ENCODE measurements at regions not wholly inside any gene's neighbourhood (a gene's known extent, or its start where the extent isn't known, plus 50 kb on each side); places are given as distances from the start of the nearest gene placed in this dataset.
"Not testable (repeated sequence)": the region's sequence is repeated elsewhere in the genome, so short reads cannot be mapped to it uniquely, and the experiment has no call there.

DNA sequence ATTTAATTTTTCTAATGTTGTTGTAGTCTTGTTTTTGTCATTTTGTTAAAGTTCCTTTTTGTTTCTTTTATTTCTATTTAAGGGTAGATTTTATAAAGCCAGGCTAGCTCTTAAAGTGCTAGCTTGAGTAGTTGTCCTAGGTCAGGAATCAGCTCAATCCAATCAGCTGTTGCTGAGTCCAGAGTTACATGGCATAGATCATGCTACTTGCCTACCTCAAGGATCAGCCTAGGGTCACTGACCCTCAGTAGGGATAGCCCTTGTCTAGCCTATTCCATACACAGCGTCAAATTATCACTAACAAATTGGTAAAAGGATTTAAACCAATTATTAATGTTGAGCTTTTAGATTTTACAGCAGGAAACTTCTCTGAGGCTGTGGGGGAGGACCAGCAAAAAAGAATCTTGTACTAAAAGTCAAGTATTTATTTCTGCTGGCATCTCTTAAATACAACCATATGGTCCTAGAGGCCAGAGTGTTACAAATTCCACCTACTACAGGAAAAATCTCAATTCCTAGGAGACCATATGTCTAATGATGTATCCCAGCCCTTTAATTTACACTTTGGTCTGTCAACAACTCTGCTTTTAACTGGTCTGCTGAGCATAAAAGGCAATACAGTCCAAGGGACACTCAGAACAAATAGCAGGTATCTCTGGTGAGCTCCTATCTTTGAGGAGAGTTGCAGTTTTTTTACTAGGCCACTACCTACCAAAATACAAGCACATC lies 138.3 kb upstream of the PTPRG start:
- H3K4me3 Mint-ChIP-seq, result no peak overlapping the region
- no peak for DNase-seq
- Histone ChIP-seq H3K27me3 (ENCODE audit: insufficient read depth, low read length) (no peaks in the 10 kb centered on the region), H3K36me3 (ENCODE audit: insufficient read depth, low read length) (no peaks in the 10 kb centered on the region), H3K4me3 (ENCODE audit: low read length in 2 of 2) (no peak overlapping the region), H3K4me1 (ENCODE audit: insufficient read depth, low read length) (no peaks in the 10 kb centered on the region), H3K9me3 (ENCODE audit: control insufficient read depth in 1 of 2, low read length in 2 of 2) (no peaks in the 10 kb centered on the region), H3K27ac (ENCODE audit: low read depth, low read length) (no peak overlapping the region)
- no peaks in the 10 kb centered on the region for H3K36me3 Mint-ChIP-seq
- POLR2A ChIA-PET (ENCODE audit: partially characterized antibody), result no interaction called here
- CTCF ChIA-PET (ENCODE audit: partially characterized antibody), result no interaction called here
- intact Hi-C loops (cut with micrococcal nuclease), result no loop called here
- peaks cover 0 to 9% (median 4%) of the 10 kb centered on the region in 4 donors for H3K4me1 Mint-ChIP-seq
- no peak overlapping the region for H3K27ac Mint-ChIP-seq
- H3K9me3 Mint-ChIP-seq, result peaks cover 0 to 6% (median 0%) of the 10 kb centered on the region in 8 donors
- H3K27me3 Mint-ChIP-seq, result no peaks in the 10 kb centered on the region

DNA sequence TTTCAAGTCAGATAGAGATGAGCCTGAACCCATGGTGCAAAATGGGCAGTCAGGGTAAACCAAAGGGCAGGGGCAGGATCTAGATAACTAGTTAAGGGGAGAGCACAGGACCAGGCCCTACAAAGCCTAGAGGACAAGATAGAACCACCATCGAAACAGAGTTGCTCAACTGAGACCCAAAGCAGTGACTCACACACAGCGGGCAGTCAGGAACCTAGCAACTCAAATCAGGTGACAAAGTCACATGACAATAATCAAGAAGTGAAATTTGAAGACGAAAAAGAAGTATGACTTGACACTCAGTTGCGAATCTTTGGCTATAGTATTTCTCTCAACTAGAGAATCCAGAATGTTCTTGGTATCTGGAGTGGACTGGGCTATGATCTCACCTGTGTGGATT lies 136.0 kb upstream of the PTPRG start:
- Mint-ChIP-seq H3K4me3 (no peak overlapping the region), H3K4me1 (peaks cover 0 to 4% (median 1%) of the 10 kb centered on the region in 4 donors), H3K9me3 (peaks cover 0 to 6% (median 0%) of the 10 kb centered on the region in 8 donors), H3K27me3 (no peaks in the 10 kb centered on the region), H3K36me3 (no peaks in the 10 kb centered on the region), H3K27ac (no peak overlapping the region)
- ChIA-PET POLR2A (ENCODE audit: partially characterized antibody) (no interaction called here), CTCF (ENCODE audit: partially characterized antibody) (interaction anchor here (1.5 kb wide), 1 partner anchor 43 kb away, joined by 4 read pairs; no protein-coding TSS in a partner anchor)
- no peaks in the 10 kb centered on the region for H3K9me3 ChIP-seq (ENCODE audit: control insufficient read depth in 1 of 2, low read length in 2 of 2)
- no peaks in the 10 kb centered on the region for H3K27me3 ChIP-seq (ENCODE audit: insufficient read depth, low read length)
- intact Hi-C loops (cut with micrococcal nuclease), result no loop called here
- no peaks in the 10 kb centered on the region for H3K36me3 ChIP-seq (ENCODE audit: insufficient read depth, low read length)
- no peaks in the 10 kb centered on the region for H3K4me1 ChIP-seq (ENCODE audit: insufficient read depth, low read length)
- DNase-seq, result no peak
- H3K27ac ChIP-seq (ENCODE audit: low read depth, low read length), result no peak overlapping the region
- no peak overlapping the region for H3K4me3 ChIP-seq (ENCODE audit: low read length in 2 of 2)

GRCh38 chr3:61429106-61429505 lies 132.3 kb upstream of the PTPRG start:
- intact Hi-C loops (cut with micrococcal nuclease), result no loop called here
- no peak overlapping the region for H3K27ac Mint-ChIP-seq
- Histone ChIP-seq H3K9me3 (ENCODE audit: control insufficient read depth in 1 of 2, low read length in 2 of 2) (no peaks in the 10 kb centered on the region), H3K36me3 (ENCODE audit: insufficient read depth, low read length) (no peaks in the 10 kb centered on the region), H3K4me3 (ENCODE audit: low read length in 2 of 2) (no peak overlapping the region), H3K27ac (ENCODE audit: low read depth, low read length) (no peak overlapping the region), H3K27me3 (ENCODE audit: insufficient read depth, low read length) (no peaks in the 10 kb centered on the region), H3K4me1 (ENCODE audit: insufficient read depth, low read length) (no peaks in the 10 kb centered on the region)
- peaks cover 0 to 6% (median 0%) of the 10 kb centered on the region in 8 donors for H3K9me3 Mint-ChIP-seq
- H3K4me3 Mint-ChIP-seq, result no peak overlapping the region
- ChIA-PET POLR2A (ENCODE audit: partially characterized antibody) (no interaction called here), CTCF (ENCODE audit: partially characterized antibody) (no interaction called here)
- DNase-seq, result no peak
- no peaks in the 10 kb centered on the region for H3K36me3 Mint-ChIP-seq
- no peaks in the 10 kb centered on the region for H3K4me1 Mint-ChIP-seq
- H3K27me3 Mint-ChIP-seq, result no peaks in the 10 kb centered on the region

DNA sequence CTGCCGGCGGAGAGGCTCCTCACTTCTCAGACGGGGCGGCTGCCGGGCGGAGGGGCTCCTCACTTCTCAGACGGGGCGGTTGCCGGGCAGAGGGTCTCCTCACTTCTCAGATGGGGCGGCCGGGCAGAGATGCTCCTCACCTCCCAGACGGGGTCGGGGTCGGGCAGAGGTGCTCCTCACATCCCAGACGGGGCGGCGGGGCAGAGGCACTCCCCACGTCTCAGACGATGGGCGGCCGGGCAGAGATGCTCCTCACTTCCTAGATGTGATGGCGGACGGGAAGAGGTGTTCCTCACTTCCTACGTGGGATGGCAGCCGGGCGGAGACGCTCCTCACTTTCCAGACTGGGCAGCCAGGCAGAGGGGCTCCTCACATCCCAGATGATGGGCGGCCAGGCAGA lies 126.5 kb upstream of the PTPRG start:
- H3K9me3 ChIP-seq (ENCODE audit: control insufficient read depth in 1 of 2, low read length in 2 of 2); H3K27me3 ChIP-seq (ENCODE audit: insufficient read depth, low read length); H3K27me3 Mint-ChIP-seq; intact Hi-C loops (cut with micrococcal nuclease); H3K36me3 ChIP-seq (ENCODE audit: insufficient read depth, low read length); H3K27ac Mint-ChIP-seq; H3K36me3 Mint-ChIP-seq; H3K27ac ChIP-seq (ENCODE audit: low read depth, low read length); H3K4me1 ChIP-seq (ENCODE audit: insufficient read depth, low read length); H3K4me1 Mint-ChIP-seq; CTCF ChIA-PET (ENCODE audit: partially characterized antibody); H3K4me3 ChIP-seq (ENCODE audit: low read length in 2 of 2); H3K4me3 Mint-ChIP-seq; DNase-seq; POLR2A ChIA-PET (ENCODE audit: partially characterized antibody): not testable (repeated sequence)
- peaks cover 0 to 12% (median 0%) of the 10 kb centered on the region in 8 donors for H3K9me3 Mint-ChIP-seq

DNA sequence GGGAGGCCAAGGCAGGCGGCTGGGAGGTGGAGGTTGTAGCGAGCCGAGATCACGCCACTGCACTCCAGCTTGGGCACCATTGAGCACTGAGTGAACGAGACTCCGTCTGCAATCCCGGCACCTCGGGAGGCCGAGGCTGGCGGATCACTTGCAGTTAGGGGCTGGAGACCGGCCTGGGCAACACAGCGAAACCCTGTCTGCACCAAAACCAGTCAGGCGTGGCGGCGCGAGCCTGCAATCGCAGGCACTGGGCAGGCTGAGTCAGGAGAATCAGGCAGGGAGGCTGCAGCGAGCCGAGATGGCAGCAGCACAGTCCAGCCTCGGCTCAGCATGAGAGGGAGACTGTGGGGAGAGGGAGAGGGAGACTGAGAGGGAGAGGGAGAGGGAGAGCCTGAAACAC lies 126.0 kb upstream of the PTPRG start:
- H3K36me3 ChIP-seq (ENCODE audit: insufficient read depth, low read length); H3K36me3 Mint-ChIP-seq; H3K4me3 Mint-ChIP-seq; POLR2A ChIA-PET (ENCODE audit: partially characterized antibody); H3K4me1 Mint-ChIP-seq; H3K27ac Mint-ChIP-seq; H3K27me3 ChIP-seq (ENCODE audit: insufficient read depth, low read length); H3K27ac ChIP-seq (ENCODE audit: low read depth, low read length); DNase-seq; H3K9me3 ChIP-seq (ENCODE audit: control insufficient read depth in 1 of 2, low read length in 2 of 2); H3K4me3 ChIP-seq (ENCODE audit: low read length in 2 of 2); H3K4me1 ChIP-seq (ENCODE audit: insufficient read depth, low read length); H3K27me3 Mint-ChIP-seq; intact Hi-C loops (cut with micrococcal nuclease); CTCF ChIA-PET (ENCODE audit: partially characterized antibody): not testable (repeated sequence)
- H3K9me3 Mint-ChIP-seq, result peaks cover 0 to 12% (median 0%) of the 10 kb centered on the region in 8 donors

DNA sequence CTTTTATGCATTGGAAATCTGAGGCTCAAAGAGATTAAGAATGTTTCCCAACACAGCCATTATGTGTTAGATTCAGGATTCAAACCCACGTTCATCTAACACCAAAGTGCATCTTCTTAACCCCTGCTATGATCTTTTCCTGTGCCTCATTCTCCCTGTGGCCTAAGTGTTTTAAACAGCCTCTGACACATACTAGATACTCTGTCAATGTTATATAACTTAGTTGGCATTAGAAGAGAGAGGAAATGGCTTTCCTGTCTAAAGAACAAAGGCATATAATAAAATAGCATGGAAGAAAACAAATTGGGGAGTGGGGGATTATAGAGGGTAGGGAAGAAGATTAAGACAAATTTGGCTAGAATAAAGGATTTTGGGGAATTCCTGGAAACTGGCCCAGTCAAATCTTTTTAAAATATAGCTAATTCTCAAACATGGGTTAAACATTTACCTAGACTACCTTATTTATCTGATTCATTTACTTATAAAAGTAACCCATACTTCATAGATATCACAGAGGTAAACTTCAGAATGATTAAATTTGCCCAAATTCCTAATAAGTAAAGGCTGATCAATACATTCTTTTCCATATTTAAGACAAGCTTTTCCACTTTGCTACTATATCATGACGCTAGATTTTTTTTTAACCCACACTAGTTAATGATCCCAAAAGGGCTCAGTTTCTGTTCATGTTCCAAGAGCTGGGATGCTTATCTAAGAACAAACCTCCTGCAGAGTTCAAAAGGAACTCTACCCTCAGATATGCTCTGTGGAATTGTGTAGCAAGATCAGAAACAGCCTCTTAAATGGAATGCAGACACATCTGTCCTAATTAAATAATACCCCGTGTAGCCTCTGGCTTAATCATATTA lies 122.9 kb upstream of the PTPRG start:
- no peaks in the 10 kb centered on the region for H3K27me3 Mint-ChIP-seq
- CTCF ChIA-PET (ENCODE audit: partially characterized antibody), result no interaction called here
- DNase-seq, result no peak
- H3K4me3 Mint-ChIP-seq, result no peak overlapping the region
- H3K27ac Mint-ChIP-seq, result no peak overlapping the region
- POLR2A ChIA-PET (ENCODE audit: partially characterized antibody), result no interaction called here
- H3K27ac ChIP-seq (ENCODE audit: low read depth, low read length), result no peak overlapping the region
- H3K4me3 ChIP-seq (ENCODE audit: low read length in 2 of 2), result no peak overlapping the region
- H3K4me1 ChIP-seq (ENCODE audit: insufficient read depth, low read length), result no peaks in the 10 kb centered on the region
- no peaks in the 10 kb centered on the region for H3K4me1 Mint-ChIP-seq
- intact Hi-C loops (cut with micrococcal nuclease), result no loop called here
- peaks cover 0 to 8% (median 0%) of the 10 kb centered on the region in 8 donors for H3K9me3 Mint-ChIP-seq
- no peaks in the 10 kb centered on the region for H3K9me3 ChIP-seq (ENCODE audit: control insufficient read depth in 1 of 2, low read length in 2 of 2)
- H3K36me3 ChIP-seq (ENCODE audit: insufficient read depth, low read length), result no peaks in the 10 kb centered on the region
- no peaks in the 10 kb centered on the region for H3K36me3 Mint-ChIP-seq
- no peaks in the 10 kb centered on the region for H3K27me3 ChIP-seq (ENCODE audit: insufficient read depth, low read length)

DNA sequence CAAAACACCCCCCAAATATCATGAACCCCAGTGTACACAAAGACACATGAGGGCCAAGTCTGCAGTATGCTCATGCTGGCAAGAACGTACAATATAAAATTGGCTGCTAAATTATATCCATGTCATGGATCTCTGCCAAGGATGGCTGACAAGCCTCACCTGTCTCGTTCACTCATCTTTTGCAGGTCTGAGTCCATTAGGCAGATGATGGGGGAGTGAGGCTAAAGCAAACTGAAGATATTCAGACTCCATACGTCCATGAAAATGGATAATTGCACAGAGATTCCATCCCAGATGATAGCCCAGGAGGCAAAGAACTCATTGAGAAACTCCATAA lies 122.3 kb upstream of the PTPRG start:
- Histone ChIP-seq H3K27me3 (ENCODE audit: insufficient read depth, low read length) (no peaks in the 10 kb centered on the region), H3K27ac (ENCODE audit: low read depth, low read length) (no peak overlapping the region), H3K9me3 (ENCODE audit: control insufficient read depth in 1 of 2, low read length in 2 of 2) (no peaks in the 10 kb centered on the region), H3K4me1 (ENCODE audit: insufficient read depth, low read length) (no peaks in the 10 kb centered on the region), H3K4me3 (ENCODE audit: low read length in 2 of 2) (no peak overlapping the region), H3K36me3 (ENCODE audit: insufficient read depth, low read length) (no peaks in the 10 kb centered on the region)
- H3K36me3 Mint-ChIP-seq, result no peaks in the 10 kb centered on the region
- no peaks in the 10 kb centered on the region for H3K27me3 Mint-ChIP-seq
- H3K4me3 Mint-ChIP-seq, result no peak overlapping the region
- intact Hi-C loops (cut with micrococcal nuclease), result no loop called here
- no peaks in the 10 kb centered on the region for H3K4me1 Mint-ChIP-seq
- ChIA-PET POLR2A (ENCODE audit: partially characterized antibody) (no interaction called here), CTCF (ENCODE audit: partially characterized antibody) (no interaction called here)
- H3K27ac Mint-ChIP-seq, result no peak overlapping the region
- peaks cover 0 to 8% (median 0%) of the 10 kb centered on the region in 8 donors for H3K9me3 Mint-ChIP-seq
- DNase-seq, result no peak

Measured in CD4-positive, alpha-beta memory T cell (primary cell).